ENCODE measurements at regions not wholly inside any gene's neighbourhood (a gene's known extent, or its start where the extent isn't known, plus 50 kb on each side); places are given as distances from the start of the nearest gene placed in this dataset.

DNA sequence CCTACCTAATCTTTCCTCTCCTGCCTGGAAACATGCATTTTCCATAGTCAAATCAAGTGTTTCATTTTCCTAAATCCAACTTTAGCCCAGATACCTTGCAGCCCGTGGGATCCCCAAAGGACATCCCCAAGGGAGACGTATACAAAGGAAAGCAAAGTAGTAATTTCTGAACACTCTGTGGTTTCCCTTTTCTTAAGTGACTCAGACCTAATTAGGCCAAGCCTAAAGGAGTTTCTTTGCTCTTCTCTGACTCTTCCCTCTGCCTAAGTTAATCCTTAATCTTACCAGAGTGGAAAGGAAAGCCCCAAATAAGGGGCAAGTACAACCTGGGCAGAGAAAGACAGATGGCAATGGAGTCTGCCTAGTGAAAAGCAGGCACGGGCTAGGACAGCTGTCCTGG, 250.3 kb downstream of the SPTSSA start:
- Histone ChIP-seq H3K36me3 (ENCODE audit: insufficient read depth, low read length) (no peaks in the 10 kb centered on the region), H3K27ac (ENCODE audit: low read depth in 1 of 2, low read length in 2 of 2) (no peak overlapping the region), H3K9me3 (ENCODE audit: control insufficient read depth in 1 of 2, insufficient read depth in 1 of 2, low read length in 2 of 2) (no peaks in the 10 kb centered on the region), H3K4me3 (ENCODE audit: low read length) (no peak overlapping the region), H3K27me3 (ENCODE audit: control insufficient read depth in 1 of 2, insufficient read depth in 2 of 2, low read length in 2 of 2) (peaks cover 0 to 2% of the 10 kb centered on the region in 2 experiments), H3K4me1 (ENCODE audit: insufficient read depth, low read length) (peaks cover 7% of the 10 kb centered on the region)
- DNase-seq, result no peak
- Mint-ChIP-seq H3K4me1 (ENCODE audit: low read depth) (no peaks in the 10 kb centered on the region), H3K9me3 (no peaks in the 10 kb centered on the region), H3K4me3 (no peak overlapping the region), H3K27me3 (peaks cover 7% of the 10 kb centered on the region), H3K36me3 (ENCODE audit: low read depth) (no peaks in the 10 kb centered on the region), H3K27ac (no peak overlapping the region)
- TF ChIP-seq, protein P1, sequence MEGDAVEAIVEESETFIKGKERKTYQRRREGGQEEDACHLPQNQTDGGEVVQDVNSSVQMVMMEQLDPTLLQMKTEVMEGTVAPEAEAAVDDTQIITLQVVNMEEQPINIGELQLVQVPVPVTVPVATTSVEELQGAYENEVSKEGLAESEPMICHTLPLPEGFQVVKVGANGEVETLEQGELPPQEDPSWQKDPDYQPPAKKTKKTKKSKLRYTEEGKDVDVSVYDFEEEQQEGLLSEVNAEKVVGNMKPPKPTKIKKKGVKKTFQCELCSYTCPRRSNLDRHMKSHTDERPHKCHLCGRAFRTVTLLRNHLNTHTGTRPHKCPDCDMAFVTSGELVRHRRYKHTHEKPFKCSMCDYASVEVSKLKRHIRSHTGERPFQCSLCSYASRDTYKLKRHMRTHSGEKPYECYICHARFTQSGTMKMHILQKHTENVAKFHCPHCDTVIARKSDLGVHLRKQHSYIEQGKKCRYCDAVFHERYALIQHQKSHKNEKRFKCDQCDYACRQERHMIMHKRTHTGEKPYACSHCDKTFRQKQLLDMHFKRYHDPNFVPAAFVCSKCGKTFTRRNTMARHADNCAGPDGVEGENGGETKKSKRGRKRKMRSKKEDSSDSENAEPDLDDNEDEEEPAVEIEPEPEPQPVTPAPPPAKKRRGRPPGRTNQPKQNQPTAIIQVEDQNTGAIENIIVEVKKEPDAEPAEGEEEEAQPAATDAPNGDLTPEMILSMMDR (IDR thresholded peaks at IDR 0.05), result no peak
- intact Hi-C loops (cut with DNase I, micrococcal nuclease), result no loop called here
- ChIA-PET CTCF (no interaction called here), POLR2A (no interaction called here)
- no peak for ATAC-seq (ENCODE audit: poor library complexity)

DNA sequence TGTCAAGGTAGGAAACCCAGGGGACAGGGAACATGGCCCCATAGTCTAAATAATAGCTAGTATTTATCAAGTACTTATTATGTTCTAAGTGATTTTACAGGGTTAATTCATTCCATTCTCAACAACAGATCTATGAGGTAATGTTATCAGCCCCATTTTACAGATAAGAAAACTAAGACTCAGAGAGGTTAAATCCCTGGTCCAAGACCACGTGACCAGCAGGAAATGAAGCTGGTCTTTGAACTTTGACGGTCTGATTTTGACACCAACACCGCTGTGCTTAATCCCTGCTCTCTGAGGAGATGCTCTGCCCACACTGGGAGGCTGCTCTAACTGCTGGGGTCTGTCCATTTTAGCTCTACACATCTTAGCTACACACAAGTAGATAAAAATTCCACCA, 253.5 kb downstream of the SPTSSA start:
- Mint-ChIP-seq H3K27ac (no peak overlapping the region), H3K9me3 (no peaks in the 10 kb centered on the region), H3K27me3 (peaks cover 7% of the 10 kb centered on the region), H3K36me3 (ENCODE audit: low read depth) (no peaks in the 10 kb centered on the region), H3K4me3 (no peak overlapping the region), H3K4me1 (ENCODE audit: low read depth) (no peaks in the 10 kb centered on the region)
- Histone ChIP-seq H3K9me3 (ENCODE audit: control insufficient read depth in 1 of 2, insufficient read depth in 1 of 2, low read length in 2 of 2) (no peaks in the 10 kb centered on the region), H3K4me1 (ENCODE audit: insufficient read depth, low read length) (peaks cover 7% of the 10 kb centered on the region), H3K27ac (ENCODE audit: low read depth in 1 of 2, low read length in 2 of 2) (no peak overlapping the region), H3K4me3 (ENCODE audit: low read length) (no peak overlapping the region), H3K27me3 (ENCODE audit: control insufficient read depth in 1 of 2, insufficient read depth in 2 of 2, low read length in 2 of 2) (peaks cover 0 to 2% of the 10 kb centered on the region in 2 experiments), H3K36me3 (ENCODE audit: insufficient read depth, low read length) (no peaks in the 10 kb centered on the region)
- no peak for ATAC-seq (ENCODE audit: poor library complexity)
- intact Hi-C loops (cut with DNase I, micrococcal nuclease), result no loop called here
- TF ChIP-seq, protein P1 (IDR thresholded peaks at IDR 0.05), result no peak
- POLR2A ChIA-PET, result no interaction called here
- CTCF ChIA-PET, result no interaction called here
- no peak for DNase-seq

DNA sequence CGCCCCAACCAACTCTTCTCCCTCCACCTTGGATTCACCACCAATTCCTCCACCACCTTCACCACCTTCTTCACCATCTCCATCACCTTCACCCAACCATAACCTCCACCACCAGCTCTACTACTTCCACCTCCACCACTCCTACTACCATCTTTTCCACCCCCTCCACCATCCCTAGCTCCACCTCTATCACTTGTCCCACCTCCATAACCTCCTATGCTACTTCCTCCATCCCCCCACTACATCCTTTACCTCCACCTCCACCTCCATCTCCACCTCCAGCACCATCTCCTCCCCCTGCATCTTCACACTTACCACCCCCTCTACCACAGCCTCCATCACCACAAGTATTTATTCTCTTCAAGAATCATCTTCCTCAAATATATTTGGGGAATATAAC, 254.9 kb upstream of the EGLN3 start:
- Mint-ChIP-seq H3K27me3 (peaks cover 7% of the 10 kb centered on the region), H3K27ac (no peak overlapping the region), H3K4me1 (ENCODE audit: low read depth) (peaks cover 15% of the 10 kb centered on the region), H3K36me3 (ENCODE audit: low read depth) (no peaks in the 10 kb centered on the region), H3K4me3 (no peak overlapping the region), H3K9me3 (no peaks in the 10 kb centered on the region)
- Histone ChIP-seq H3K4me1 (ENCODE audit: insufficient read depth, low read length) (no peaks in the 10 kb centered on the region), H3K9me3 (ENCODE audit: control insufficient read depth in 1 of 2, insufficient read depth in 1 of 2, low read length in 2 of 2) (no peaks in the 10 kb centered on the region), H3K4me3 (ENCODE audit: low read length) (no peak overlapping the region), H3K27me3 (ENCODE audit: control insufficient read depth in 1 of 2, insufficient read depth in 2 of 2, low read length in 2 of 2) (peaks cover 0 to 2% of the 10 kb centered on the region in 2 experiments), H3K27ac (ENCODE audit: low read depth in 1 of 2, low read length in 2 of 2) (no peak overlapping the region), H3K36me3 (ENCODE audit: insufficient read depth, low read length) (no peaks in the 10 kb centered on the region)
- intact Hi-C loops (cut with DNase I, micrococcal nuclease), result no loop called here
- ATAC-seq (ENCODE audit: poor library complexity) (no peak), DNase-seq (no peak)
- POLR2A ChIA-PET, result no interaction called here
- TF ChIP-seq, protein P1 (IDR thresholded peaks at IDR 0.05), result no peak
- CTCF ChIA-PET, result no interaction called here
